NCI-H69 (cell line): ENCODE measurements at regions not wholly inside any gene's neighbourhood (a gene's known extent, or its start where the extent isn't known, plus 50 kb on each side); places are given as distances from the start of the nearest gene placed in this dataset.
"Not testable (repeated sequence)": the region's sequence is repeated elsewhere in the genome, so short reads cannot be mapped to it uniquely, and the experiment has no call there.

Experiments
- DNase-seq: peaks from one replicate; lab custom pipeline; 2025; lab: John Stamatoyannopoulos, UW

DNA sequence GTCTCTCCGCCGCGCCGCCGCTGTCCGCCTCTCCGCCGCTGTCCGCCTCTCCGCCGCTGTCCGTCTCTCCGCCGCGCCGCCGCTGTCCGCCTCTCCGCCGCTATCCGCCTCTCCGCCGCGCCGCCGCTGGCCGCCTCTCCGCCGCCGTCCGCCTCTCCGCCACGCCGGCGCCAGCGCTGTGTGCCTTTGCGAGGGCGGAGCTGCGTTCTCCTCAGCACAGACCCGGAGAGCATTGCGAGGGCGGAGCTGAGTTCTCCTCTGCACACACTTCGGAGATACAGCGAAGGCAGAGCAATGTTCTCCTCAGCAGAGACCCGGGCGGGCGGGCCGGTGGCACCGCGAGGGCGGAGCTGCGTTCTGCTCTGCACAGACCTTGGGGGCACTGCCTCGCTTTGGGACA is 327.4 kb upstream of the PLGLB1 start:
- not testable (repeated sequence) for DNase-seq

DNA sequence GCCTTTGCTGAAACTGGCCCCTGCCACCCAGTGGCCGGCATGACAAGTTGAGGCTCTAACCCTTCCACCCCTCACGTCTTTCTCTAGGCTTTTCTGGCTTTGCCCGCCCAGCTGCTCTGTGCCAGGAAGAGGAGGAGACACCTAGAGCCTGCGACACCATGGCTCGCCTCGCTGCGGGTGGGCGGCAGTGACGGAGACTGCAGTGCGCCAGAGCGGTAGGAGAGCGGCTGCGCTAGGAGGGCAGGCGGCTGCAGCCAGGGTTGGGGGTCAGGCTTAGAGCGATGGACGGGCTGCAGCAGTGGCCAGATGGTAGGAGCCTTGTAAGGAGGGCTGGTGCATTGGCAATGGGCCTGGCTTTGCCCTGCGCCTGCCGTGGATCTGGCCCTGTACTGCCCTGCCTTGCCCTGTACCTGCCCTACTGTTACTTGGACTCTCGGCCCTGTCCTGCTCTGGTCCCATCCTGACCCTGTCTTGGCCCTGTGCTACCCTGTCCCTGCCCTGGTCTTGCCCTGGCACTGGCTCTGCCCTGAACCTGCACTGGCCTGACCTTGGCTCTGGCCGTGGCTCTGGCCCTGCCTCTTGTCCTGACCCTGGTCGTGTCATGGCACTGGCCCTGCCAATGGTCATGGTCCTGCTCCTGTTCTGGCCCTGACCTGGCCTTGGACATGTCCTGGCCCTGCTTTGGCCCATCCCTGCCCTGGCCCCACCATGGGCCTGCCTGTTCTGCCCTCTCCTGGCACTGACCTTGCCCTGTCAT is 330.7 kb upstream of the PLGLB1 start:
- not testable (repeated sequence) for DNase-seq

DNA sequence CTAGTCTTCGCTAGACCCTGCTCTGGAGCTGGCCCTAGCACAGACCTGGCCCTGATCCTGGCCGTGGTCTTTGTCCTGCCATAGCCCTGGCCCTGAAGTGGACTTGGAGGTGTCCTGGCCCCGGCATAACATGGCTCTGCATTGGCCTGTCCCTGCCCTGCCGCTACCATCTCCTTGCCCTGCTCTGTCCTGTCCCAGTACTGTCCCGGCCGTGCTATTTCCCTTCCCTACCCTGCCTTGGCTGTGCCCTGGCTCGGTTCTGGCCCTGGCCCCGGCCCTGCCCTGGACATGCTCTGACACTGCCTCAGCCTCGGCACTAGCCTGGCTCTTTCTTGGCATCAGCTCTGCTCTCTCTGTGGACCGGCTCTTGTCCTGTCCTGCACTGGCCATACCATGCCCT is 331.8 kb upstream of the PLGLB1 start:
- not testable (repeated sequence) for DNase-seq

DNA sequence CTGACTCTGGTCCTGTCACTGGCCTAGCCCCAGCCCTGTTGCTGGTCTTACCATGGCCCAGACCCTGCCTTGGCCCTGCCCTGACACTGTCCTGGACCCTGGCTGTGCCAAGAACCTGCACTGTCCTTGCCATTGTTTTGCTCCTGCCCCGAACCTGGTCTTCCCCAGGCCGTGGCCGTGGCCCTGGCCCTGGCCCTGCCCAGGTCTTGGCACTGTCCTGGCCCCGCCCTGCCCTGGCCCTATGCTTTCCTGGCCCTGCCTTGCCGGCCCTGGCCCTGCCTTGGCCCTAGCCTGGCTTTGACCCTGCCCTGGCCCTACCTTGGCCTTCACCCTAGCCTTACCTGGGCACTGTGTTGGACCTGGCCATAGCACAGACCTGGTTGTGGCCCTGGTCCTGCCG is 332.5 kb upstream of the PLGLB1 start:
- DNase-seq: not testable (repeated sequence)

DNA sequence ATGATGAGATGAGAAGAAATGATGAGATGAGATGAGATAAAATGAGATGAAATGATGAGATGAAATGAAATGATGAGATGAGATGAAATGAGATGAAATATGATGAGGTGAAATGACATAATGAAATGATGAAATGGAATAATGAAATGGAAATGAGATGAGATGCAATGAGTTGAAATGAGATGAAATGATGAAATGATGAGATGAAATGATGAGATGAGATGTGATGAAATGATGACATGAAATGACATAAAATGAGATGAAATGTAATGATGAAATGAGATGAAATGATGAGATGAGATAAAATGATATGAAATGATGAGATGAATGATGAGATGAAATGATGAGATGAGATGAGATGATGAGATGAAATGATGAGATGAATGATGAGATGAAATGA is 338.6 kb upstream of the PLGLB1 start:
- DNase-seq: not testable (repeated sequence)

DNA sequence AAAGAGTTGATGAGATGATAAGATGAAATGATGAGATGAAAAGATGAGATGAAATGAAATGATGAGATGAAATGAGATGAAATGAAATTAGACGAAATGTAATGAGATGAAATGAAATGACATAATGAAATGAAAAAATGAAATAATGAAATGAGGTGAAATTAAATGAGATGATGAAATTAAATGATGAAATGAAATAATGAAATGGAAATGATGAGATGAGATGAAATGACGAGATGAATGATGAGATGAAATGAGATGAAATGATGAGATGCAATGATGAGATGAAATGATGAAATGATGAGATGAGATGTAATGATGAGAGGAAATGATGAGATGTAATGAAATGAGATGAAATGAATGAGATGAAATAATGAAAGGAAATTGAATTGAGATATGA is 339.3 kb upstream of the PLGLB1 start:
- not testable (repeated sequence) for DNase-seq

DNA sequence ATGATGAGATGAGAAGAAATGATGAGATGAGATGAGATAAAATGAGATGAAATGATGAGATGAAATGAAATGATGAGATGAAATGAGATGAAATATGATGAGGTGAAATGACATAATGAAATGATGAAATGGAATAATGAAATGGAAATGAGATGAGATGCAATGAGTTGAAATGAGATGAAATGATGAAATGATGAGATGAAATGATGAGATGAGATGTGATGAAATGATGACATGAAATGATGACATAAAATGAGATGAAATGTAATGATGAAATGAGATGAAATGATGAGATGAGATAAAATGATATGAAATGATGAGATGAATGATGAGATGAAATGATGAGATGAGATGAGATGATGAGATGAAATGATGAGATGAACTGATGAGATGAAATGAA is 340.2 kb upstream of the PLGLB1 start:
- DNase-seq: not testable (repeated sequence)

DNA sequence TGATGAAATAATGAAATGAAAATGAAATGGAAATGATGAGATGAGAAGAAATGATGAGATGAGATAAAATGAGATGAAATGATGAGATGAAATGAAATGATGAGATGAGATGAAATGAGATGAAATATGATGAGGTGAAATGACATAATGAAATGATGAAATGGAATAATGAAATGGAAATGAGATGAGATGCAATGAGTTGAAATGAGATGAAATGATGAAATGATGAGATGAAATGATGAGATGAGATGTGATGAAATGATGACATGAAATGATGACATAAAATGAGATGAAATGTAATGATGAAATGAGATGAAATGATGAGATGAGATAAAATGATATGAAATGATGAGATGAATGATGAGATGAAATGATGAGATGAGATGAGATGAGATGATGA is 342.7 kb upstream of the PLGLB1 start:
- DNase-seq: not testable (repeated sequence)

DNA sequence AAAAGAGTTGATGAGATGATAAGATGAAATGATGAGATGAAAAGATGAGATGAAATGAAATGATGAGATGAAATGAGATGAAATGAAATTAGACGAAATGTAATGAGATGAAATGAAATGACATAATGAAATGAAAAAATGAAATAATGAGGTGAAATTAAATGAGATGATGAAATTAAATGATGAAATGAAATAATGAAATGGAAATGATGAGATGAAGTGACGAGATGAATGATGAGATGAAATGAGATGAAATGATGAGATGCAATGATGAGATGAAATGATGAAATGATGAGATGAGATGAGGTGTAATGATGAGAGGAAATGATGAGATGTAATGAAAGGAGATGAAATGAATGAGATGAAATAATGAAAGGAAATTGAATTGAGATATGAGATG is 343.4 kb upstream of the PLGLB1 start:
- DNase-seq: not testable (repeated sequence)

DNA sequence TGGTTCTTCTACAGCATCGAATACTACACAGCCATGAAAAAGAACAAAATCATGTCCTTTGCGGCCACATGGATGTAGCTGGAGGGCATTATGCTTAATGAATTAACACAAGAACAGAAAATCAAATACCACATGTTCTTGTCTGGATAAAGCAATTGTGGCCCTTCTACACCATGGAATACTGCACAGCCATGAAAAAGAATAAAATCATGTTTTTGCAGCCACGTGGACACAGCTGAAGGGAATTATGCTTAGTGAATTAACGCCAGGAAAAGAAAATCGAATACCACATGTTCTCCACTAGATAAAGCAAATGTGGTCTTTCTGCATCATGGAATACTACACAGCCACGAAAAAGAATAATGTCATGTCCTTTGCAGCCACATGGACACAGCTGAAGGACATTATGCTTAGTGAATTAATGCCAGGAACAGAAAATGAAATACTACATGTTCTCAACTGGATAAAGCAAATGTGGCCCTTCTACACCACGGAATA is 361.8 kb upstream of the PLGLB2 start:
- DNase-seq: not testable (repeated sequence)

DNA sequence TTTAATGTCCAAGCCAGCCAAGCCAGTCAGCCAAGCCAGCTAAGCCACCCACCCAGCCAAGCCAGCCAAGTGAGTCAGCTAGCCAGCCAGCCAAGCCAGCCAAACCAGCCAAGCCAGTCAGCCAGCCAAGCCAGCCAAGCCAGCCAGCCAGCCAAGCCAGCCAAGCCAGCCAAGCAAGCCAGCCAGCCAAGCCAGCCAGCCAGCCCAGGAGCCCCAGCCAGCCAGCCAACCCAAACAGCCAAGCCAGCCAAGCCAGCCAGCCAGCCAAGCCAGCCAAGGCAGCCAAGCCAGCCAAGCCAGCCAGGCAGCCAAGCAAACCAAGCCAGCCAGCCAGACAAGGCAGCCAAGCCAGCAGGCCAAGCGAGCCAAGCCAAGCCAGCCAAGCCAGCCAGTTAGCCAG is 352.1 kb upstream of the PLGLB2 start:
- not testable (repeated sequence) for DNase-seq

DNA sequence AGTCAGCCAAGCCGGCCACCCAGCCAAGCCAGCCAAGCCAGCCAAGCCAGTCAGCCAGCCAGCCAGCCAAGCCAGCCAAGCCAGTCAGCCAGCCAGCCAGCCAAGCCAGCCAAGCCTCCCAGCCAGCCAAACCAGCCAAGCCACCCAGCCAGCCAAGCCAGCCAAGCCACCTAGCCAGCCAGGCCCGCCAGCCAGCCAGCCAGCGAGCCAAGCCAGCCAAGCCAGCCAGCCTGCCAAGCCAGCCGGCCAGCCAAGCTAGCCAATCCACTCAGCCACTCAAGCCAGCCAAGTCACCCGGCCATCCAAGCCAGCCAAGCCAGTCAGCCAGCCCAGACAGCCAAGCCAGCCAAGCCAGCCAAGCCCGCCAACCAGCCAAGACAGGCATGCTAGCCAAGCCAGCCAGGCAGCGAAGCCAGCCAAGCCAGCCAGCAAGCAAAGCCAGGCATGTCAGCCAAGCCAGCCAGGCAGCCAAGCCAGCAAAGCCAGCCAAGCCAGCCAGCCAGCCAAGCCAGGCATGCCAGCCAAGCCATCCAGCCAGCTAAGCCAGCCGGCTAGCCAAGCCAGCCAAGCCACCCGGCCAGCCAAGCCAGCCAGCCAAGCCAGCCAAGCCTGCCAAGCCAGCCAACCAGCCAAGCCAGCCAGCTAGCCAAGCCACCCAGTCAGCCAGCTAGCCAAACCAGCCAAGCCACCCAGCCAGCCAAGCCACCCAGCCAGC is 351.2 kb upstream of the PLGLB2 start:
- DNase-seq: not testable (repeated sequence)

DNA sequence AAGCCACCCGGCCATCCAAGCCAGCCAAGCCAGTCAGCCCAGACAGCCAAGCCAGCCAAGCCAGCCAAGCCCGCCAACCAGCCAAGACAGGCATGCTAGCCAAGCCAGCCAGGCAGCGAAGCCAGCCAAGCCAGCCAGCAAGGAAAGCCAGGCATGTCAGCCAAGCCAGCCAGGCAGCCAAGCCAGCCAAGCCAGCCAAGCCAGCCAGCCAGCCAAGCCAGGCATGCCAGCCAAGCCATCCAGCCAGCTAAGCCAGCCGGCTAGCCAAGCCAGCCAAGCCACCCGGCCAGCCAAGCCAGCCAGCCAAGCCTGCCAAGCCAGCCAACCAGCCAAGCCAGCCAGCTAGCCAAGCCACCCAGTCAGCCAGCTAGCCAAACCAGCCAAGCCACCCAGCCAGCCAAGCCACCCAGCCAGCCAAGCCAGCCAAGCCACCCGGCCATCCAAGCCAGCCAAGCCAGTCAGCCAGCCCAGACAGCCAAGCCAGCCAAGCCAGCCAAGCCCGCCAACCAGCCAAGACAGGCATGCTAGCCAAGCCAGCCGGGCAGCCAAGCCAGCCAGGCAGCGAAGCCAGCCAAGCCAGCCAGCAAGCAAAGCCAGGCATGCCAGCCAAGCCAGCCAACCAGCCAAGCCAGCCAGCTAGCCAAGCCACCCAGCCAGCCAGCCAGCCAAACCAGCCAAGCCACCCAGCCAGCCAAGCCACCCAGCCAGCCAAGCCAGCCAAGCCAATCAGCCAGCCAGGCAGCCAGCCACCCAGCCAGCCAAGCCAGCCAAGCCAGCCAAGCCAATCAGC is 350.4 kb upstream of the PLGLB2 start:
- DNase-seq: not testable (repeated sequence)

DNA sequence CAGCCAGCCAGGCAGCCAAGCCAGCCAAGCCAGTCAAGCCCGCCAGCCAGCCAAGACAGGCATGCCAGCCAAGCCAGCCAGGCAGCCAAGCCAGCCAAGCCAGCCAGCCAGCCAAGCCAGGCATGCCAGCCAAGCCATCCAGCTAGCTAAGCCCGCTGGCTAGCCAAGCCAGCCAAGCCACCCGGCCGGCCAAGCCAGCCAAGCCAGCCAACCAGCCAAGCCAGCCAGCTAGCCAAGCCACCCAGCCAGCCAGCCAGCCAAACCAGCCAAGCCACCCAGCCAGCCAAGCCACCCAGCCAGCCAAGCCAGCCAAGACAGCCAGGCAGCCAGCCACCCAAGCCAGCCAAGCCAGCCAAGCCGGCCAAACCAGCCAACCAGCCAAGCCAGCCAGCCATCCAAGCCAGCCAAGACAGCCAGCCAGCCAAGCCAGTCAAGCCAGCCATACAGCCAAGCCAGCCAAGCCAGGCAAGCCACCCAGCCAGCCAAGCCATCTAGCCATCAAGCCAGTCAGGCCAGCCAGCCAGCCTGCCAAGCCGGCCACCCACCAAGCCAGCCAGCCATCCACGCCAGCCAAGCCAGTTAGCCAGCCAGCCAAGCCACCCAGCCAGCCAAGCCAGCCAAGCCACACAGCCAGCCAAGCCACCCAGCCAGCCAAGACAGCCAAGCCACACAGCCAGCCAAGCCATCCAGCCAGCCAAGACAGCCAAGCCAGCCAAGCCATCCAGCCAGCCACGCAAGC is 349.2 kb upstream of the PLGLB2 start:
- DNase-seq: not testable (repeated sequence)

DNA sequence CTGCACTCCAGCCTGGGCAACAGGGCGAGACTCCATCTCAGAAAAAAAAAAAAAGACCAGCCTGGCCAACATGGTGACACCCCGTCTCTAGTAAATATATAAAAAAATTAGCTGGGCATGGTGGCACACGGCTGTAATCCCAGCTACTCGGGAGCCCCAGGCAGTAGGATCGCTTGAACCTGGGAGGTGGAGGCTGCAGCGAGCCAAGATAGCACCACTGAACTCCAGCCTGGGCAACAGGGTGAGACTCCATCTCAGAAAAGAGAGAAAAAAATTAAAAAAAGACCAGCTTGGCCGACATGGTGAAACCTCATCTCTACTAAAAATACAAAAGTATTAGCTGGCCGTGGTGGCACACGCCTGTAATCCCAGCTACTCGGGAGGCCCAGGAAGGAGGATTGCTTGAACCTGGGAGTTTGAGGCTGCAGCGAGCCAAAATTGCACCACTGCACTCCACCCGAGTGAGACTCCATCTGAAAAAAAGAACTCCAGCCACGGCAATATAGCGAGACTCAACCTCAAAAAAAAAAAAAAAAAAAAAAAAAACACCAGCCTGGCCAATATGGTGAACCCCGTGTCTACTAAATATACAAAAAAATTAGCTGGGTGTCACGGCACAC is 346.1 kb upstream of the PLGLB2 start:
- no peak for DNase-seq

DNA sequence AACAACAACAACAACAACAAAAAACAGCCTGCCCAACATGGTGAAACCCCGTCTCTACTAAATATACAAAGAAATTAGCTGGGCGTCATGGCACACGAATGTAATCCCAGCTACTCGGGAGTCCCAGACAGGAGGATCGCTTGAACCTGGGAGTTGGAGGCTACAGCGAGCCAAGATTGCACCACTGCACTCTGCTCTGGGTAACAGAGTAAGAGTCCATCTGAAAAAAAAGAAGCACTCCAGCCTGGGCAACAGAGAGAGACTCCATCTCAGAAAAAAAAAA is 344.1 kb upstream of the PLGLB2 start:
- no peak for DNase-seq

DNA sequence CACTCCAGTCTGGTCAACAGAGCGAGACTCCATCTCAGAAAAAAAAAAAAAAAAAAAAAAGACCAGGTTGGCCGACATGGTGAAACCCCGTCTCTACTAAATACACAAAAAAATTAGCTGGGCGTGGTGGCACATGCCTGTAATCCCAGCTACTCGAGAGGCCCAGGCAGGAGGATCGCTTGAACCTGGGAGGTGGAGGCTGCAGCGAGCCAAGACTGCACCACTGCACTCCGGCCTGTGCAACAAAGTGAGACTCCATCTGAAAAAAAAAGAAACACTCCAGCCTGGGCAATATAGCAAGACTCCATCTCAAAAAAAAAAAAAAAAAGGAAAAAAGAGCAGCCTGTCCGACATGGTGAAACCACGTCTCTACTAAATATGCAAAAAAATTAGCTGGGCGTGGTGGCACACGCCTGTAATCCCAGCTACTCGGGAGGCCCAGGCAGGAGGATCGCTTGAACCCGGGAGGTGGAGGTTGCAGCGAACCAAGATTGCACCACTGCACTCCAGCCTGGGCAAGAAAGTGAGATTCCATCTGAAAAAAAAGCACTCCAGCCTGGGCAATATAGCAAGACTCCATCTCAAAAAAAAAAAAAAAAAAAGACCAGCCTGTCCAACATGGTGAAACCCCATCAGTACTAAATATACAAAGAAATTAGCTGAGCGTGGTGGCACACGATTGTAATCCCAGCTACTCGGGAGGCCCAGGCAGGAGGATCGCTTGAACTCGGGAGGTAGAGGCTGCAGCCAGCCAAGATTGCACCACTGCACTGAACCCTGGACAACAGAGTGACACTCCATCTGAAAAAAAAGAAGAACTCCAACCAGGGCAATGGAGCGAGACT is 343.3 kb upstream of the PLGLB2 start:
- not testable (repeated sequence) for DNase-seq

DNA sequence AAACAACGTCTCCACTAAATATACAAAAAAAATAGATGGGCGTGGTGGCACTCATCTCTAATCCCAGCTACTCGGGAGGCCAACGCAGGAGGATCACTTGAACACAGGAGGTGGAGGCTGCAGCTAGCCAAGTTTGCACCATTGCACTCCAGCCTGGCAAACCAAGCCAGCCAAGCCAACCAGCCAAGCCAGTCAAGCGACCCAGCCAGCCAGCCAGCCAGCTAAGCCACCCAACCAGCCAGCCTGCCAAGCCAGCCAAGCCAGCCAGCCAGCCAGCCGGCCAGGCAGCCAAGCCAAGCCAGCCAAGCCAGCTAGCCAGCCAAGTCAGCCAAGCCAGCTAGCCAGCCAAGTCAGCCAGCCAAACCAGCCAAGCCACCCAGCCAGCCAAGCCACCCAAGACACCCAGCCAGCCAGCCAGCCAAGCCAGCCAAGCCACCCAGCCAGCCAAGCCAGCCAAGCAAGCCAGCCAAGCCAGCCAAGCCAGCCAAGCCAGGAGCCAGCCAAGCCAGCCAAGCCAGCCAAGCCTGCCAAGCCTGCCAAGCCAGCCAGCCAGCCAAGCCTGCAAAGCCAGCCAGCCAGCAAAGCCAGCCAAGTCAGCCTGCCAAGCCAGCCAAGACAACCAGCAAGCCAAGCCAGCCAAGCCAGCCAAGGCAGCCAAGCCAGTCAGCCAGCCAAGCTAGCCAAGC is 342.2 kb upstream of the PLGLB2 start:
- DNase-seq: not testable (repeated sequence)

DNA sequence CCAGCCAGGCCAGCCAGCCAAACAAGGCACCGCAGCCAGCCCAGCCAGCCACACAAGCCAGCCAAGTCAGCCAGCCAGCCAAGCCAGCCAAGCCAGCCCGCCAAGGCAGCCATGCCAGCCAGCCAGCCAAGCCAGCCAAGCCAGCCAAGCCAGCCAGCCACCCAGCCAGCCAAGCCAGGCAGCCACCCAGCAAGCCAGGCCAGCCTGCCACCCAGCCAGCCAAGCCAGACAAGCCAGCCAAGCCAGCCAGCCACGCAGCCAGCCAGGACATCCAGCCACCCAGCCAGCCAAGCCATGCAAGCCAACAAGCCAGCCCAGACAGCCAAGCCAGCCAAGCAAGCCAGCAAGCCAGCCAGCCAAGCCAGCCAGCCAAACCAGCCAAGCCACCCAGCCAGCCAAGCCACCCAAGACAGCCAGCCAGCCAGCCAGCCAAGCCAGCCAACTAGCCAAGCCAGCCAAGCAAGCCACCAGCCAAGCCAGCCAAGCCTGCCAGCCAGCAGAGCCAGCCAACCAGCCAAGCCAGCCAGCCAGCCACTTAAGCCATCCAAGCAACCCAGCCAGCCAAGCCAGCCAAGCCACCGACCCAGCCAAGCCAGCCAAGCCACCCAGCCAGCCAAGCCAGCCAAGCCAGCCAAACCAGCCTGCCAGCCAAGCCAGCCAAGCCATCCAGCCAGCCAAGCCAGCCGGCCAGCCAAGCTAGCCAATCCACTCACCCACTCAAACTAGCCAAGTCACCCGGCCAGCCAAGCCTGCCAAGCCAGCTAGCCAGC is 341.3 kb upstream of the PLGLB2 start:
- not testable (repeated sequence) for DNase-seq
